Nephron (organoid): ENCODE measurements at regions not wholly inside any gene's neighbourhood (a gene's known extent, or its start where the extent isn't known, plus 50 kb on each side); places are given as distances from the start of the nearest gene placed in this dataset.
A peak's percentile ranks its signal among the peaks of the same experiment; 100 is the strongest.

Source experiments
- H3K27ac Mint-ChIP-seq, 3 experiments: 2 replicates each; pipeline ENCODE4 v1.8.0; 2020; ENCODE audit warnings: mixed read lengths in 3 of 3, mild to moderate bottlenecking in 2 of 3, moderate library complexity in 1 of 3
- H3K27me3 Mint-ChIP-seq: 2 replicates; pipeline ENCODE4 v1.8.0; 2021; ENCODE audit warnings: low read depth, mild to moderate bottlenecking, moderate library complexity, mixed read lengths
- H3K36me3 Mint-ChIP-seq: 2 replicates; pipeline ENCODE4 v1.8.0; 2020; ENCODE audit warnings: low read depth, mixed read lengths
- H3K4me1 Mint-ChIP-seq: 2 replicates; pipeline ENCODE4 v1.8.0; 2020; ENCODE audit warnings: mixed read lengths
- H3K4me3 Mint-ChIP-seq, 3 experiments: 2 replicates each; pipeline ENCODE4 v1.8.0; 2020; ENCODE audit warnings: mild to moderate bottlenecking in 3 of 3, mixed read lengths in 3 of 3, moderate library complexity in 2 of 3
- H3K9me3 Mint-ChIP-seq: 2 replicates; pipeline ENCODE4 v1.8.0; 2020; ENCODE audit warnings: mixed read lengths
- TF ChIP-seq, protein P1 (sequence below), 3 experiments: fragments of 200-600 bp; sonication (generic); IDR thresholded peaks; one replicate each; pipeline ENCODE4 v1.5.0; 2021; ENCODE audit warnings: antibody characterized with exemption in 3 of 3; ENCODE audit not compliant: unreplicated experiment in 3 of 3

DNA sequence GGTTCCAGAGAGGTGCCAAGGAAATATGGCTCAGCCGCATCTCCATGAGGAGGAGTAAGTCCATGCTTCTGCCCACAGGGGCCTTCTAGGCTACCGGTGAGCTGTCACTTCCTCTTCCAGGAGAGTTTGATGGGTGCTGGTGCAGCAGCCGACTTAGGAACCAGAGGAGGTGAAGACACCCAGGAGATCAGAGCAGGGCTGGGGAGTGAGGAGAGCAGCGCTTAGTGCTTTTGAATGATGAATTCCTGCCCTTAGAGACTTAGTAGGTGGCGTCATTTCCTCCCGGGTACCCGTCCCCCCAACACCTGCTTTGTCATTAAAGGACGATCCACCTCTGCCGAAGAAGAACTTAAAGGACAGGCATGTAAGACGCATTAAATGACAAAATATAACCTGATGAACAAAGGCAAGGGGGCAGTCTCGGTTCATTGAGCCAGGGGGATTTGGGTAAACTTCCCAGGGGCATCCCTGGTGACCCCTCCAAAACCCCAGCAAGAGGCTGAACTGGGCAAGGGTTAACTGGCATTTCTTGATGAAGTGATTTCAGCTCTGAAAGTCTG, 67.6 kb downstream of the HES1 start:
- TF ChIP-seq, protein P1, sequence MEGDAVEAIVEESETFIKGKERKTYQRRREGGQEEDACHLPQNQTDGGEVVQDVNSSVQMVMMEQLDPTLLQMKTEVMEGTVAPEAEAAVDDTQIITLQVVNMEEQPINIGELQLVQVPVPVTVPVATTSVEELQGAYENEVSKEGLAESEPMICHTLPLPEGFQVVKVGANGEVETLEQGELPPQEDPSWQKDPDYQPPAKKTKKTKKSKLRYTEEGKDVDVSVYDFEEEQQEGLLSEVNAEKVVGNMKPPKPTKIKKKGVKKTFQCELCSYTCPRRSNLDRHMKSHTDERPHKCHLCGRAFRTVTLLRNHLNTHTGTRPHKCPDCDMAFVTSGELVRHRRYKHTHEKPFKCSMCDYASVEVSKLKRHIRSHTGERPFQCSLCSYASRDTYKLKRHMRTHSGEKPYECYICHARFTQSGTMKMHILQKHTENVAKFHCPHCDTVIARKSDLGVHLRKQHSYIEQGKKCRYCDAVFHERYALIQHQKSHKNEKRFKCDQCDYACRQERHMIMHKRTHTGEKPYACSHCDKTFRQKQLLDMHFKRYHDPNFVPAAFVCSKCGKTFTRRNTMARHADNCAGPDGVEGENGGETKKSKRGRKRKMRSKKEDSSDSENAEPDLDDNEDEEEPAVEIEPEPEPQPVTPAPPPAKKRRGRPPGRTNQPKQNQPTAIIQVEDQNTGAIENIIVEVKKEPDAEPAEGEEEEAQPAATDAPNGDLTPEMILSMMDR (IDR thresholded peaks at IDR 0.05; ENCODE audit: unreplicated experiment in 3 of 3): no peak
- Mint-ChIP-seq H3K27me3 (peaks cover 59% of the 10 kb centered on the region), H3K9me3 (no peaks in the 10 kb centered on the region), H3K4me1 (peaks cover 56% of the 10 kb centered on the region), H3K4me3 (peak overlapping the region; percentile 68 to 78 (median 76)), H3K36me3 (peaks cover 3% of the 10 kb centered on the region), H3K27ac (peak overlapping the region; percentile 7 to 51 (median 14))

DNA sequence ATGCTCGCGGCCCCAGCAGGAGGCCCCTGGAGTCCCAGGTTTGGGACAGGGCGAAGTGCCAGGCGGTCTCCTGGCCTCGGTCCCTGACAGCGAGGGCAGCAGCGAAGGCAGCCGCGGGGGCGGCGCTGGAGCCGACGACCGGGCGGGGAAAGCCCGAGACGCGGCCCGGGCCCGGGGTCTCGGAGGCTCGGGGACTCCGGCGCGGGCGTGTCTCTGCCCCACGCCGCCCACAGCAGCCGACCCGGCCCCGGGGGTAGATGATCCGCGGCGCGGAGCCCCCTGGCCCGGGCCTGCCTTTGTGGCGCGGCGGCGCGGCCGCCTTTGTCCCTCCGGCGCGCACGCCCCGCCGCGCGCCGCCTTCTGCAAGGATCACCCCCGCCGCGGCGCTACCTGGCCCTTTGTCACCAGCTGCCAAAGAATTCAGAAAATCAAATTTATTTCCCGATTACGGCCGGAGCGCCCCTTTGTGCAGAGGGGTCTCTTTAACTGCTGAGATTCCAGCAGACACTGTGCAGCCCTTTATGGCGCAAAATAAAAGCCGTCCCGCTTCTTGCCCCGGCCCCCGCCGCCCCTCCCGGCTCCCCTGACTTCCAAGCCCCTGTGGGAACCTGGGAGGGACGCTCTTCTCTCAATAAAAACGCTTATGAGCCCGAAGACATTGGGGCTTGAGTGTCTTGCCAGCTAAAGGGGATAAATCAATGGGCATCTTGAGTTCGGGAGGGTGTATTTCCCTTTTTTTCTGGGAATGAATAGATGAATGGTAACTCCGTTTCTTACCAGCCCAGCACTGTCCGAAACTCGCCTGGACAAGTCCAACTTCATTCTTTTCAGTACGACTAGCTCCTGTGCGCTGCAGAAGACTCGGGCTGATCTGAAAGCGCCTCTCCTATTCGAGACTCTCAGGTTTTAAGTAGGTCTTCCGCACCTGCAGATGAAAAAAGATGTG, 68.4 kb downstream of the HES1 start:
- Mint-ChIP-seq H3K4me3 (peak overlapping the region; percentile 77 to 83 (median 81)), H3K36me3 (no peaks in the 10 kb centered on the region), H3K27ac (peak overlapping the region; percentile 41 to 87 (median 86)), H3K4me1 (peaks cover 56% of the 10 kb centered on the region), H3K27me3 (peaks cover 56% of the 10 kb centered on the region), H3K9me3 (no peaks in the 10 kb centered on the region)
- TF ChIP-seq, protein P1 (IDR thresholded peaks at IDR 0.05; ENCODE audit: unreplicated experiment in 3 of 3): no peak

DNA sequence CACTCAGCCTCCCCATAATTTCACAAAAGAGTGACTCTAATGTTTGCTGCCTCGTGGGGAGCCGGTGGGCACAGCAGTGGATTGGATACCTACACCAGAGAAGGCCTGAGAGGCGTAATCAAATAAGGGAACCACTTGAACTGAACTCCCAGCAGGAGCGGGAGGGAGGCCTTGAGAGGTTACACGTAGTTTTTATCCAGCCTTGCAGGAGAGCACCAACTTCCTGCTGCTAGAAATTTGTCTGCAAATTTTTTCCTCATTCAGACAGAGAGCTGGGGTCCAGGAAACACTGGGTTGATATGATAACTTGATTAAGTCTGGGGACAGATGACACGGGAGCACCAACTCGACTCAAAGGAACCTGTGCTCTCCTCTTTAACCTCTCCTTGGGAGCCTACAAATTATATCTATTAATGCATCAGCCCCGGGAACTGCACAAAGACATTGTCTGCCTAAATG, 69.8 kb downstream of the HES1 start:
- H3K9me3 Mint-ChIP-seq: no peaks in the 10 kb centered on the region
- no peaks in the 10 kb centered on the region for H3K36me3 Mint-ChIP-seq
- H3K4me1 Mint-ChIP-seq: peaks cover 45% of the 10 kb centered on the region
- H3K4me3 Mint-ChIP-seq: peak overlapping the region; percentile 12 to 49 (median 20)
- TF ChIP-seq, protein P1 (IDR thresholded peaks at IDR 0.05; ENCODE audit: unreplicated experiment in 3 of 3): no peak
- H3K27me3 Mint-ChIP-seq: peaks cover 64% of the 10 kb centered on the region
- H3K27ac Mint-ChIP-seq: peak overlapping the region; percentile 41 to 87 (median 73)

DNA sequence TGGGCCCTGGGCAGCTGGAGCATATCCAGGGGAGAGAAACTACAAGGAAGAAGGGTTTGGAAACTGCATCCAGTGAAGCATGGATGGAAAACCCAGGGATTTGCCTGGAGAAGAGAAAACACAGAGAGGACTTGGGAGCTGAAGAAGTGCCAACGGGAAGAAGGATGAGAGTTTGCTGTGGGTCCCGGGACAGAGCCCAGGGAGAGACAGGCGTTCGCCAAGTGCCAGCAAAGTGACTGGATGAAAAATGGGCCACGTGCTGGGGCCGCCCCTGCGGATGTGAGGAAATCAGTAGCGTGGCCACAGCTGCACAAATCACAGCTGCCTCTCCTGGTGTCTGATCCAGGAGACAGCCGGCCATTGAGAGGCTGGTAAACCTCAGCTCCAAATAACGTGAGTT, 70.4 kb downstream of the HES1 start:
- H3K27ac Mint-ChIP-seq: peak overlapping the region; percentile 41 to 87 (median 73)
- H3K4me1 Mint-ChIP-seq: peaks cover 39% of the 10 kb centered on the region
- no peaks in the 10 kb centered on the region for H3K9me3 Mint-ChIP-seq
- peak overlapping the region; percentile 8 to 27 (median 24) for H3K4me3 Mint-ChIP-seq
- no peaks in the 10 kb centered on the region for H3K36me3 Mint-ChIP-seq
- peaks cover 67% of the 10 kb centered on the region for H3K27me3 Mint-ChIP-seq
- TF ChIP-seq, protein P1 (IDR thresholded peaks at IDR 0.05; ENCODE audit: unreplicated experiment in 3 of 3): no peak

DNA sequence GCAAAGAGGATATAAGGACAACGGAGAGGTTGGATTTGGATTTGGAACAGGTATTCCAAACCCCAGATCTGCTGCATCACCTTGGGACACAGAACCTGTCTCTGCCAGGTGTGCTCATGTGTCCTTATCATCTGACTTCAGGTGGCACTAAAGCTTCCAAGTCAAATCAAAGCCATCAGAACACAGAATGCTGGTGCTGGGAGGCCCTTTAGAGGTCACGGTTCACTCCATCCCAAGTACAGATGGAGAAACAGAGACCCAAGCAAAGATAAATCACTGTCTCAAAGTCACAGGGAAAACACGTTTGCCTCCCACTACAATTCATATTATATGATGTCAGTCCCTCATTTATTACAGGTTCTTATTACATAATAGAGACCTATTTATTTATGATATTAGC, 72.8 kb downstream of the HES1 start:
- Mint-ChIP-seq H3K4me3 (no peak overlapping the region), H3K36me3 (no peaks in the 10 kb centered on the region), H3K4me1 (peaks cover 42% of the 10 kb centered on the region), H3K9me3 (no peaks in the 10 kb centered on the region), H3K27ac (no peak overlapping the region), H3K27me3 (peaks cover 64% of the 10 kb centered on the region)
- TF ChIP-seq, protein P1 (IDR thresholded peaks at IDR 0.05; ENCODE audit: unreplicated experiment in 3 of 3): no peak
